Activated CD8-positive, alpha-beta memory T cell treated with anti-CD3 and anti-CD28 coated beads, Interleukin-2, amount 50 U/mL, for 1 hour (primary cell): ENCODE measurements at regions not wholly inside any gene's neighbourhood (a gene's known extent, or its start where the extent isn't known, plus 50 kb on each side); places are given as distances from the start of the nearest gene placed in this dataset.
"Not testable (repeated sequence)": the region's sequence is repeated elsewhere in the genome, so short reads cannot be mapped to it uniquely, and the experiment has no call there.

Experiments used
- DNase-seq: peaks from one replicate; pipeline ENCODE4 v3.0.0-alpha.2; 2020; ENCODE audit errors: extremely low read depth

GRCh38 chr12:68984796-68985573, 52.0 kb upstream of the CPM start:
- no peak for DNase-seq

GRCh38 chr12:68997526-68997925, 64.6 kb upstream of the CPM start:
- DNase-seq, result not testable (repeated sequence)

GRCh38 chr12:68998041-68998440, 65.1 kb upstream of the CPM start:
- DNase-seq, result no peak

DNA sequence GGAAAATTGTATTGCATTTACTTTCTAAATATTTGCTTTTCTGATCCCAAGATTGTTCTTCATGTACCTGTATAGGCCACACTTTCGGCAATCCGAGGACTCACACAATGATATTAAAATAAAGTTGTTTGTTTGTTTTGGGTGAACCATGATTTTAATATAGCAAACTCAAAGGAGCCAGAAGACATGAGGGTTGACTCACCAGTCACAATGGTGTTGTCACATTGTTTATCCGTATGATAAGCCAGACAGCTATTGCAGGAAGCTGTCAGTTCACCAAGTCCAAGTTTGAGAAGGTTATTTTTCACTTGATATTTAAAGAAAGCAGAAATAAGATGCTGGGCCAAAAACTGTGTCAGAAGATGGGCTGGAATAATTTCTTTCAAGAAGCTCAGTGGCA, 67.1 kb upstream of the CPM start:
- no peak for DNase-seq

GRCh38 chr12:69000540-69001243, 67.7 kb upstream of the CPM start:
- no peak for DNase-seq

- no peak for DNase-seq
These were observed 68.3 kb upstream of the CPM start for GRCh38 chr12:69001251-69001650.

DNA sequence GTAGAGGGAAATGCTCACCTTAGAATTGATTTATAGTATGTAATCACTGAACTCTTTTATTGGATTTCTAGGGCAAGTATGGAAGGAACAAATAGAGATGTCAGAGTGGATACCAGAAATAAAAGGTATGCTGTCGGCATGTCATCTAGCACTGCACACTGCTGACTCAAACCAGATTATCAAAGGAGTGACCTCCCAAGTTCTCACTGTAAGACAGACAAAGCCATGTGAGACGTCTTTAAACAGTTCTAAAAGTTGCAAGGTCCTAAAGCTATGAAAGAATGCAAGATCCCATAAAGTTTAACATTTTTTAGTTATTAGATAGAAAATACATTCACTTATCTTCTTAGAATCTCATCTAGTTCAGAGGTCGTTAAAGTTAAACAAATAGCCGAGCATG, 70.0 kb upstream of the CPM start:
- DNase-seq, result no peak

DNA sequence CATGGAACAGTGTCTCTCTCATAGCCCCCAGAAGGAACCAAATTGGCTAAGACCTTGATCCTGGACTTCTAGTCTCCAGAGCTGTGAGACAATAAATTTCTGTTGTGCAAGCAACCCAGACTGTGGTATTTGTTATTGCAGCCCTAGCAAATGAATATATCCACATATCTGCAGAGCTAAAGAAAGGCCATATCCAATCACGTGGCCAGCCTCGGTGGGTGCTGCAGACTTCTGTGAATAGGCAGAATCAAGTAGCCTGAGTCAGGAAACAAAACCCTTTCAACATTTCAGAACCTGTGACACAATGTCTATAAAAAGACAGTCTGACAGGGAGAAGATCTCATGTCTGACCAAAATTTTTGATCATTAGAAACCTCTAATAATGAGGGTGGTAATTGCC, 71.0 kb upstream of the CPM start:
- no peak for DNase-seq

DNA sequence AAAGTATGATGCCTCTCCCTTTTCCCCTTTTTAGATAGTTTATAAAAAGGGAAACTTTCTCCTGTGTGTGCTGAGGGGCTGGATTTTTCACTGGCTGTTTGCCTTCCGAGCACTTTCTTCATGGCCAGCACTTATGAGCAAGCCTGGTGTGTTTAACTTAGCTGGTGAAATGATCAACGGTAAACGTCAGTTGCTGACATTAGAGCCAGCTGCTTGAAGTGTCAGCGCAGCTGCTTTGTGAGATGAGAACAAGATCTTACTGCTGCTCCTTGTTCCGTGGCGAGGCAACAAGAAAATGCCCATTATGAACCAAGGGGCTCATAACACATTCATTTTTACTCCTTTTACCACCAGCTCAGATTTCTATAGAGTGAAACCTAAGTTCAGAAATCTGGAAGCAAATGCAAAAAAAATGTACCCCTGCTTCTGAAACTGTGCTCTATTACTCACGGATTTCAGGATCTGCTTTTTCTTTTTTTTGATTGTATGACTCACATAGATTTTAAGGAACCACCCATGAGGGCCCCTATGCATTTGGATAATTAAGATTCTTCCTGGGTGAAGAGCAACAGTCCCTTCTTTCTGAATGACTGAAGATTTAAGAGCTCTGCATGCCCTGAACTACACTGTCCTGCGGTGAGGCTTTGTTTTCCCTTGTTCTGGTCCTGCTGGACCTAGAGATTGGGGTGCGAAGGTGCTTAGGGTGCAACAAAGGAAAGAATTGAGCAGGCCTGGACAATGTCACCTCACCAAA, 74.3 kb upstream of the CPM start:
- DNase-seq, result no peak

GRCh38 chr12:69007855-69008351, 74.9 kb upstream of the CPM start:
- no peak for DNase-seq

- no peak for DNase-seq
These were observed 75.5 kb upstream of the CPM start for GRCh38 chr12:69008520-69008919.

- DNase-seq, result no peak
These were observed 81.1 kb upstream of the CPM start for GRCh38 chr12:69014047-69014446.

- no peak for DNase-seq
These were observed 82.0 kb upstream of the CPM start for GRCh38 chr12:69015017-69015416.

- no peak for DNase-seq
These were observed 82.9 kb upstream of the CPM start for GRCh38 chr12:69015831-69016230.

GRCh38 chr12:69019082-69019481, 86.1 kb upstream of the CPM start:
- no peak for DNase-seq

- no peak for DNase-seq
These were observed 86.9 kb upstream of the CPM start for GRCh38 chr12:69019910-69020309.

DNA sequence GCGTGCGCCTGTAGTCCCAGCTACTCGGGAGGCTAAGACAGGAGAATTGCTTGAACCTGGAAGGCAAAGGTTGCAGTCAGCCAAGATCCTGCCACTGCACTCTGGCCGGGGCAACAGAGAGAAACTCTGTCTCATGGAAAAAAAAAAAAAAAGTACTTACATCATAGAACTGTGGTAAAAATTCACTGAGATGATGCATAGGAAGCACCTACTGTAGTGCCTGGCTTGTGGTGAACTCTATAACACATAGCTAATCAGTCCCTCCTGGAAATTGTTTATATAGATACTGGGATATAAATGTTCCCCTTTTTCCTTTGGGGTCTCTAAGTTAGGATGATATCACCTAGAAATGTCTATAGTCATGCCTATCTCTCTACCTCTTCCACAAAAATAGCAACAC, 89.7 kb upstream of the CPM start:
- DNase-seq, result no peak

DNA sequence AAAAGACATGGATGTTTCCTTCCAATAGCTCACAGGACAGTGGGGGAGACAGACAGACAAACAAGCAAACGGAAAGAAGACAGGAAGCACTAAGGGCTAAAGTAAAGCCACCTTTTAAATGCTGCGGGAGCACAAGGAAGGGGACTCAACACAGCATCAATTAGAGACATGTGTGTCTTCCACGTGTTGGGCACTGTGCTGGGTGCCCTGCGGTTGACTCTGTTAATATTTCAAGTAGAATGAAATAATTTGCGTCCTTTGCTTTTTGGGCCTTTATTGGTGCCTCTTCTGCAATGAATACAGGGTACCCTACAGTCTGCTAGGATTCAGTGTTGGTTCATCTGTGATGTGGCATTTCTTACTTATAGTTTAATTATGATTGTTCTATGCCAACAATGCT, 90.9 kb upstream of the CPM start:
- DNase-seq, result no peak

- DNase-seq, result no peak
These were observed 91.4 kb upstream of the CPM start for GRCh38 chr12:69024413-69024812.

DNA sequence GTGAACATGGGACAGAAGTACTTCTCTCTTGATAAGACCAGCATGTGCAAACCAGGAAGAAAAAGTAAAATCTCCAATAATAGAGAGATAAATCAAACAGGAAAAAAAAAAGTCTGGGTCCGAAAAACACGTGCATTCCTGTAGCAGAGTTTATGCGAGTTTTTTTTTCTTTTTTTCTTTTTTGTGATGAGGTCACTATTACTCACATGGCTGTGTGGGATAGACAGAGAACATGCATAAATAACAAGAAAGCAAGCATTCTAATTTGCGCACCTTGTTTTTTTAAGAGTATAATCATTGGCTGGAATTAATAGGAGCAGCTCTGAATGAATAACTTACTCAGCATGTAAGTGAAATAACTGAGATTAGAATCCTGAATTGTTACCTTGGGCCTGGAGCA, 91.9 kb upstream of the CPM start:
- no peak for DNase-seq

DNA sequence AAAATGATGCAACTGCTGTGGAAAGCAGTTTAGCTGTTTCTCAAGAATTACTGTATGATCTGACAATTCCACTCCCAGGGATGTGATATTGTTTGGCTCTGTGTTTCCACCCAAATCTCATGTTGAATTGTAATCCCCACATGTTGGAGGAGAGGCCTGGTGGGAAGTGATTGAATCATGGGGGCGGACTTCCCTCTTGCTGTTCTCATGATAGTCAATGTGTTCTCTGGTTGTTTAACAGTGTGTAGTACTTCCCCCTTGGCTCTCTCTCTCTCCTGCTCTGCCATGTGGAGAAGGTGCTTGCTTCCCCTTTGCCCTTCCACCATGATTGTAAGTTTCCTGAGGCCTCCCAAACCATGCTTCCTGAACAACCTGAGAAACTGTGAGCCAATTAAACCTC, 93.4 kb upstream of the CPM start:
- DNase-seq, result no peak

- DNase-seq, result no peak
These were observed 94.5 kb upstream of the CPM start for GRCh38 chr12:69027411-69027881.
